SK-MEL-5 (cell line): ENCODE measurements at regions not wholly inside any gene's neighbourhood (a gene's known extent, or its start where the extent isn't known, plus 50 kb on each side); places are given as distances from the start of the nearest gene placed in this dataset.
A peak's percentile ranks its signal among the peaks of the same experiment; 100 is the strongest.

Experiments used
- DNase-seq: peaks from one replicate; pipeline ENCODE4 v3.0.0-alpha.2; 2016; ENCODE audit warnings: low read depth, low spot score
- in situ Hi-C: cut with HindIII; loops from 2 replicates; pipeline ENCODE4 v1.10.0; 2016; ENCODE audit warnings: low sequenced_read_pairs, high pct_unique_total_duplicates, low pct_unique_long_range_greater_than_20kb

GRCh38 chr10:4740471-4740870, 85.5 kb upstream of the AKR1E2 start:
- in situ Hi-C loops: no loop called here
- DNase-seq: no peak

GRCh38 chr10:4736608-4737007, 89.4 kb upstream of the AKR1E2 start:
- in situ Hi-C loops: no loop called here
- no peak for DNase-seq

- in situ Hi-C loops: no loop called here
- no peak for DNase-seq
Observed at GRCh38 chr10:4736183-4736582, 89.8 kb upstream of the AKR1E2 start.

GRCh38 chr10:4733843-4734224, 92.2 kb upstream of the AKR1E2 start:
- in situ Hi-C loops: no loop called here
- no peak for DNase-seq

- in situ Hi-C loops: no loop called here
- DNase-seq: no peak
Observed at GRCh38 chr10:4733150-4733842, 92.7 kb upstream of the AKR1E2 start.

GRCh38 chr10:4730998-4731397, 95.0 kb upstream of the AKR1E2 start:
- DNase-seq: no peak
- in situ Hi-C loops: no loop called here

- peak; percentile 57 for DNase-seq
Observed at GRCh38 chr10:4725917-4726606, 99.9 kb upstream of the AKR1E2 start.

GRCh38 chr10:4723860-4724259, 102.1 kb upstream of the AKR1E2 start:
- in situ Hi-C loops: no loop called here
- DNase-seq: no peak

More at GRCh38 chr10:4725917-4726606, 99.9 kb upstream of the AKR1E2 start:
- in situ Hi-C loops: no loop called here

- in situ Hi-C loops: no loop called here
- no peak for DNase-seq
Observed at GRCh38 chr10:4721999-4722753, 103.8 kb upstream of the AKR1E2 start.

GRCh38 chr10:4720463-4720862, 105.5 kb upstream of the AKR1E2 start:
- in situ Hi-C loops: no loop called here
- DNase-seq: no peak

- no peak for DNase-seq
- in situ Hi-C loops: no loop called here
Observed at GRCh38 chr10:4719671-4720070, 106.3 kb upstream of the AKR1E2 start.

- in situ Hi-C loops: no loop called here
- DNase-seq: no peak
Observed at GRCh38 chr10:4719036-4719435, 107.0 kb upstream of the AKR1E2 start.

- in situ Hi-C loops: no loop called here
- no peak for DNase-seq
Observed at GRCh38 chr10:4718544-4718943, 107.5 kb upstream of the AKR1E2 start.

GRCh38 chr10:4717670-4718069, 108.3 kb upstream of the AKR1E2 start:
- in situ Hi-C loops: no loop called here
- no peak for DNase-seq

- DNase-seq: no peak
- in situ Hi-C loops: no loop called here
Observed at GRCh38 chr10:4710858-4711257, 115.1 kb upstream of the AKR1E2 start.

GRCh38 chr10:4708123-4708759, 117.8 kb upstream of the AKR1E2 start:
- in situ Hi-C loops: no loop called here
- DNase-seq: peak; percentile 34

GRCh38 chr10:4707221-4707620, 118.8 kb upstream of the AKR1E2 start:
- no peak for DNase-seq
- in situ Hi-C loops: no loop called here

- in situ Hi-C loops: no loop called here
- peak; percentile 27 for DNase-seq
Observed at GRCh38 chr10:4704034-4704545, 121.9 kb upstream of the AKR1E2 start.
